H1 (cell line): ENCODE measurements at regions not wholly inside any gene's neighbourhood (a gene's known extent, or its start where the extent isn't known, plus 50 kb on each side); places are given as distances from the start of the nearest gene placed in this dataset.

ENCODE experiments used
- KDM5A ChIP-seq: fragments of 200-600 bp; IDR thresholded peaks from 2 replicates; pipeline ENCODE4 v1.7.1; 2012; ENCODE audit warnings: mild to moderate bottlenecking, low read length, inconsistent platforms, mixed read lengths
- SAP30 ChIP-seq: fragments of 300-600 bp; sonication (generic); IDR thresholded peaks from 2 replicates; pipeline ENCODE4 v1.7.1; 2012; ENCODE audit warnings: low read length, moderate library complexity, mild to moderate bottlenecking, inconsistent platforms; ENCODE audit not compliant: insufficient read depth, insufficient replicate concordance
- TF ChIP-seq, protein P1 (sequence below): fragments of 300-600 bp; sonication (generic); IDR thresholded peaks from 2 replicates; pipeline ENCODE4 v1.7.1; 2012; ENCODE audit warnings: low read length, moderate library complexity, mild to moderate bottlenecking, inconsistent platforms; ENCODE audit not compliant: insufficient replicate concordance

DNA sequence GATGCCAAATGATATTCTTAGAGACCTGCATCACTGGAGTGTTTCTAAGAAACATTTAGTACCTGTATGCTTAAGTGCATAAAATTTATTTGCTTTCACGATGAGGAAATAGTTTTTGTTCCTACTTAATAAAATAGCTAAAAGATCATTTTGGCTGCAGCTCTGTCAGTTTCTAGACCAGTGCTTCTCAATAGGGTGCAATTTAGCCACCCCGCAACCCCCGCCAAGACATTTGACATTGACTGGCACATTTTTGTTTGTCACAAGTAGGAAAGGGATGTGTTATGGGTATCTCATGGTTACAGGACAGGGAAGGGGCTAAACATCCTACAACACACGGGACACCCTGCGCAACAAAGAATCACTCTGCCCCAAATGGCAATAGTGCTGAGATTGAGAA is 335.7 kb upstream of the HSF2 start (continued):
- TF ChIP-seq, protein P1, sequence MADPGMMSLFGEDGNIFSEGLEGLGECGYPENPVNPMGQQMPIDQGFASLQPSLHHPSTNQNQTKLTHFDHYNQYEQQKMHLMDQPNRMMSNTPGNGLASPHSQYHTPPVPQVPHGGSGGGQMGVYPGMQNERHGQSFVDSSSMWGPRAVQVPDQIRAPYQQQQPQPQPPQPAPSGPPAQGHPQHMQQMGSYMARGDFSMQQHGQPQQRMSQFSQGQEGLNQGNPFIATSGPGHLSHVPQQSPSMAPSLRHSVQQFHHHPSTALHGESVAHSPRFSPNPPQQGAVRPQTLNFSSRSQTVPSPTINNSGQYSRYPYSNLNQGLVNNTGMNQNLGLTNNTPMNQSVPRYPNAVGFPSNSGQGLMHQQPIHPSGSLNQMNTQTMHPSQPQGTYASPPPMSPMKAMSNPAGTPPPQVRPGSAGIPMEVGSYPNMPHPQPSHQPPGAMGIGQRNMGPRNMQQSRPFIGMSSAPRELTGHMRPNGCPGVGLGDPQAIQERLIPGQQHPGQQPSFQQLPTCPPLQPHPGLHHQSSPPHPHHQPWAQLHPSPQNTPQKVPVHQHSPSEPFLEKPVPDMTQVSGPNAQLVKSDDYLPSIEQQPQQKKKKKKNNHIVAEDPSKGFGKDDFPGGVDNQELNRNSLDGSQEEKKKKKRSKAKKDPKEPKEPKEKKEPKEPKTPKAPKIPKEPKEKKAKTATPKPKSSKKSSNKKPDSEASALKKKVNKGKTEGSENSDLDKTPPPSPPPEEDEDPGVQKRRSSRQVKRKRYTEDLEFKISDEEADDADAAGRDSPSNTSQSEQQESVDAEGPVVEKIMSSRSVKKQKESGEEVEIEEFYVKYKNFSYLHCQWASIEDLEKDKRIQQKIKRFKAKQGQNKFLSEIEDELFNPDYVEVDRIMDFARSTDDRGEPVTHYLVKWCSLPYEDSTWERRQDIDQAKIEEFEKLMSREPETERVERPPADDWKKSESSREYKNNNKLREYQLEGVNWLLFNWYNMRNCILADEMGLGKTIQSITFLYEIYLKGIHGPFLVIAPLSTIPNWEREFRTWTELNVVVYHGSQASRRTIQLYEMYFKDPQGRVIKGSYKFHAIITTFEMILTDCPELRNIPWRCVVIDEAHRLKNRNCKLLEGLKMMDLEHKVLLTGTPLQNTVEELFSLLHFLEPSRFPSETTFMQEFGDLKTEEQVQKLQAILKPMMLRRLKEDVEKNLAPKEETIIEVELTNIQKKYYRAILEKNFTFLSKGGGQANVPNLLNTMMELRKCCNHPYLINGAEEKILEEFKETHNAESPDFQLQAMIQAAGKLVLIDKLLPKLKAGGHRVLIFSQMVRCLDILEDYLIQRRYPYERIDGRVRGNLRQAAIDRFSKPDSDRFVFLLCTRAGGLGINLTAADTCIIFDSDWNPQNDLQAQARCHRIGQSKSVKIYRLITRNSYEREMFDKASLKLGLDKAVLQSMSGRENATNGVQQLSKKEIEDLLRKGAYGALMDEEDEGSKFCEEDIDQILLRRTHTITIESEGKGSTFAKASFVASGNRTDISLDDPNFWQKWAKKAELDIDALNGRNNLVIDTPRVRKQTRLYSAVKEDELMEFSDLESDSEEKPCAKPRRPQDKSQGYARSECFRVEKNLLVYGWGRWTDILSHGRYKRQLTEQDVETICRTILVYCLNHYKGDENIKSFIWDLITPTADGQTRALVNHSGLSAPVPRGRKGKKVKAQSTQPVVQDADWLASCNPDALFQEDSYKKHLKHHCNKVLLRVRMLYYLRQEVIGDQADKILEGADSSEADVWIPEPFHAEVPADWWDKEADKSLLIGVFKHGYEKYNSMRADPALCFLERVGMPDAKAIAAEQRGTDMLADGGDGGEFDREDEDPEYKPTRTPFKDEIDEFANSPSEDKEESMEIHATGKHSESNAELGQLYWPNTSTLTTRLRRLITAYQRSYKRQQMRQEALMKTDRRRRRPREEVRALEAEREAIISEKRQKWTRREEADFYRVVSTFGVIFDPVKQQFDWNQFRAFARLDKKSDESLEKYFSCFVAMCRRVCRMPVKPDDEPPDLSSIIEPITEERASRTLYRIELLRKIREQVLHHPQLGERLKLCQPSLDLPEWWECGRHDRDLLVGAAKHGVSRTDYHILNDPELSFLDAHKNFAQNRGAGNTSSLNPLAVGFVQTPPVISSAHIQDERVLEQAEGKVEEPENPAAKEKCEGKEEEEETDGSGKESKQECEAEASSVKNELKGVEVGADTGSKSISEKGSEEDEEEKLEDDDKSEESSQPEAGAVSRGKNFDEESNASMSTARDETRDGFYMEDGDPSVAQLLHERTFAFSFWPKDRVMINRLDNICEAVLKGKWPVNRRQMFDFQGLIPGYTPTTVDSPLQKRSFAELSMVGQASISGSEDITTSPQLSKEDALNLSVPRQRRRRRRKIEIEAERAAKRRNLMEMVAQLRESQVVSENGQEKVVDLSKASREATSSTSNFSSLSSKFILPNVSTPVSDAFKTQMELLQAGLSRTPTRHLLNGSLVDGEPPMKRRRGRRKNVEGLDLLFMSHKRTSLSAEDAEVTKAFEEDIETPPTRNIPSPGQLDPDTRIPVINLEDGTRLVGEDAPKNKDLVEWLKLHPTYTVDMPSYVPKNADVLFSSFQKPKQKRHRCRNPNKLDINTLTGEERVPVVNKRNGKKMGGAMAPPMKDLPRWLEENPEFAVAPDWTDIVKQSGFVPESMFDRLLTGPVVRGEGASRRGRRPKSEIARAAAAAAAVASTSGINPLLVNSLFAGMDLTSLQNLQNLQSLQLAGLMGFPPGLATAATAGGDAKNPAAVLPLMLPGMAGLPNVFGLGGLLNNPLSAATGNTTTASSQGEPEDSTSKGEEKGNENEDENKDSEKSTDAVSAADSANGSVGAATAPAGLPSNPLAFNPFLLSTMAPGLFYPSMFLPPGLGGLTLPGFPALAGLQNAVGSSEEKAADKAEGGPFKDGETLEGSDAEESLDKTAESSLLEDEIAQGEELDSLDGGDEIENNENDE, result no peak
- TF ChIP-seq KDM5A (no peak), SAP30 (no peak)
